GM12878 (cell line): ENCODE measurements at regions not wholly inside any gene's neighbourhood (a gene's known extent, or its start where the extent isn't known, plus 50 kb on each side); places are given as distances from the start of the nearest gene placed in this dataset.

Source experiments
- ATAC-seq: fragments of 200-7000 bp; cut with Tn5 transposase; 3 replicates; pipeline ENCODE4 v1.9.1; 2020; ENCODE audit warnings: mild to moderate bottlenecking, moderate library complexity
- BruUV-seq: library from RNA; stranded (reverse); fragments of 400-500 nt; replicated peaks from 2 replicates; lab custom pipeline; 2021; lab: Mats Ljungman, UMichigan
- CTCF ChIA-PET: fragments of 300-600 bp; sonication (Branson Sonifier 250); formaldehyde crosslinking; extraction: SDS; loops from one replicate; lab custom pipeline; 2021; ENCODE audit warnings: inconsistent platforms; lab: Yijun Ruan, JAX
- POLR2A ChIA-PET: fragments of 350-600 bp; formaldehyde crosslinking; extraction: SDS; loops from one replicate; lab custom pipeline; 2021; ENCODE audit warnings: inconsistent platforms; lab: Charles Lee
- RAD21 ChIA-PET: fragments of 300-600 bp; sonication (Branson Sonifier 250); formaldehyde crosslinking; loops from one replicate; lab custom pipeline; 2023; ENCODE audit warnings: antibody characterized with exemption; ENCODE audit not compliant: unreplicated experiment; lab: Charles Lee
- SMC1A ChIA-PET: fragments of 300-600 bp; sonication (Branson Sonifier 250); formaldehyde crosslinking; loops from one replicate; lab custom pipeline; 2023; ENCODE audit not compliant: unreplicated experiment, uncharacterized antibody; lab: Charles Lee
- DNase-seq: peaks from one replicate; pipeline ENCODE4 v3.0.0-alpha.2; 2011; ENCODE audit warnings: low read depth, low spot score
- FAIRE-seq: peaks from 3 replicates; lab custom pipeline; 2011; peaks lifted over from hg19 to GRCh38; lab: Jason Lieb, UNC
- H2AFZ ChIP-seq: 2 replicates; pipeline ENCODE4 v1.6.0; 2011; ENCODE audit warnings: low read depth, low read length, control low read depth; ENCODE audit not compliant: control insufficient read depth
- H3K27ac ChIP-seq: 2 replicates; pipeline ENCODE4 v1.5.1; 2011; ENCODE audit warnings: control low read depth; ENCODE audit not compliant: control insufficient read depth, insufficient read depth
- H3K27me3 ChIP-seq, 2 experiments: replicated peaks in 1 of 2; 2 replicates each; pipeline versions ENCODE4 v1.6.0 to v1.6.1; 2011; ENCODE audit warnings: low read length in 1 of 2; ENCODE audit not compliant: control insufficient read depth in 2 of 2, insufficient read depth in 2 of 2
- H3K36me3 ChIP-seq, 2 experiments: 2 replicates each; pipeline ENCODE4 v1.5.1; 2011; ENCODE audit warnings: low read length in 1 of 2; ENCODE audit not compliant: control insufficient read depth in 2 of 2, insufficient read depth in 2 of 2
- H3K4me1 ChIP-seq: 2 replicates; pipeline ENCODE4 v1.6.1; 2011; ENCODE audit warnings: mild to moderate bottlenecking, low read length, moderate library complexity, mixed read lengths; ENCODE audit not compliant: control insufficient read depth, insufficient read depth
- H3K4me2 ChIP-seq: 2 replicates; pipeline ENCODE4 v1.6.0; 2011; ENCODE audit warnings: control low read depth; ENCODE audit not compliant: control insufficient read depth, insufficient read depth
- H3K4me3 ChIP-seq: fragments of 200-600 bp; sonication (generic); 2 replicates; pipeline ENCODE4 v1.5.1; 2016
- H3K79me2 ChIP-seq: 2 replicates; pipeline ENCODE4 v1.6.0; 2011; ENCODE audit warnings: low read length; ENCODE audit not compliant: control insufficient read depth, insufficient read depth
- H3K9ac ChIP-seq: 2 replicates; pipeline ENCODE4 v1.8.0; 2011; ENCODE audit warnings: low read length, control low read depth, mixed read lengths; ENCODE audit not compliant: control insufficient read depth, insufficient read depth
- H3K9me3 ChIP-seq: replicated peaks from 3 replicates; pipeline ENCODE4 v1.5.1; 2011; ENCODE audit warnings: mild to moderate bottlenecking, low read length; ENCODE audit not compliant: control insufficient read depth, insufficient read depth
- H4K20me1 ChIP-seq: 2 replicates; pipeline ENCODE4 v1.6.0; 2011; ENCODE audit not compliant: control insufficient read depth, insufficient read depth
- DPF2 ChIP-seq: fragments of 450-650 bp; IDR thresholded peaks from 2 replicates; pipeline ENCODE4 v1.6.1; 2017; ENCODE audit warnings: mild to moderate bottlenecking
- FOXM1 ChIP-seq: IDR thresholded peaks from 2 replicates; pipeline ENCODE4 v1.6.1; 2012; ENCODE audit warnings: low read depth, mild to moderate bottlenecking, inconsistent platforms, low read length, moderate library complexity
- IRF4 ChIP-seq: IDR thresholded peaks from 2 replicates; pipeline ENCODE4 v1.6.1; 2011; ENCODE audit warnings: low read depth, low read length
- MEF2B ChIP-seq: fragments of 450-650 bp; IDR thresholded peaks from 2 replicates; pipeline ENCODE4 v1.6.1; 2018; ENCODE audit warnings: mild to moderate bottlenecking, moderate library complexity; ENCODE audit not compliant: partially characterized antibody, poor library complexity, severe bottlenecking
- MXI1 ChIP-seq: fragments of 150-350 bp; IDR thresholded peaks from 2 replicates; pipeline ENCODE4 v1.6.1; 2011; ENCODE audit warnings: low read depth, mild to moderate bottlenecking, inconsistent platforms, low read length, improper control_type of control experiment
- RAD51 ChIP-seq: fragments of 450-650 bp; IDR thresholded peaks from 2 replicates; pipeline ENCODE4 v1.6.1; 2016; ENCODE audit warnings: moderate library complexity, mild to moderate bottlenecking, inconsistent platforms
- STAT1 ChIP-seq: fragments of 450-650 bp; conservative IDR thresholded peaks from 2 replicates; pipeline ENCODE4 v1.6.1; 2014; ENCODE audit warnings: antibody characterized with exemption, mild to moderate bottlenecking
- ZSCAN29 ChIP-seq: fragments of 450-650 bp; IDR thresholded peaks from 2 replicates; pipeline ENCODE4 v1.6.1; 2017; ENCODE audit warnings: mild to moderate bottlenecking, moderate library complexity
- WGBS: methylation state at CpG from one replicate; pipeline ENCODE4 v1.1.6; 2016; ENCODE audit warnings: low lambda C conversion rate; ENCODE audit not compliant: insufficient replicate concordance, insufficient coverage; ENCODE audit errors: missing lambda C conversion rate; 5-methylcytosine and 5-hydroxymethylcytosine counted together
- in situ Hi-C: fragments of 300-500 bp; cut with MboI; formaldehyde crosslinking; loops from 9 replicates; pipeline ENCODE4 v1.14.3; 2018; ENCODE audit warnings: mixed read lengths
- intact Hi-C: fragments of 100-400 bp; cut with micrococcal nuclease; formaldehyde crosslinking; loops from one replicate; pipeline ENCODE4 v1.14.2; 2022; ENCODE audit not compliant: unreplicated experiment
- TF ChIP-seq, protein P1 (sequence below): IDR thresholded peaks from 2 replicates; pipeline ENCODE4 v1.6.1; 2012; ENCODE audit warnings: low read length, inconsistent platforms
- TF ChIP-seq, protein P2 (sequence below): fragments of 450-650 bp; IDR thresholded peaks from 2 replicates; pipeline ENCODE4 v1.6.1; 2017; ENCODE audit warnings: borderline replicate concordance

DNA sequence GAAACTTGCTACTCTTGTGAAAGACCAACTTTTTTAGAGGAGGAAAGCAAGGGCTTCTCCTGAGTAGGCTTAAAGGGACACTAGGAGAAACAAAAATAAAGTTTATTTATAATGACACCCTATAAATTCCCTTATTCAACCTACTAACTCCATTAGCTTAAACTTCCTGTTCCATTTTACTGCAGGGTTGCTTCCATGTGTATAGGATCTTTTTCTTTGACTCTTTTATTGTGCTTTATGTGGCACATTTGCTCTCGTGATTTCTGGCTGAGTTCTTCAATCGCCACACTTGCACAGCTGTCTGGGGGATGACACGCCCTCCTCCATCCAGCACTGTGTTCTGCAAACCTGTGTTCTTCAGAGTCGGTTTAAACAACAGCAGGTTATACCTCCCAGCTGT, 225.7 kb upstream of the NPVF start:
- 25% methylated on average over 4 of the region's 4 CpGs for WGBS
- no peaks in the 10 kb centered on the region for H3K9me3 ChIP-seq
- H3K4me2 ChIP-seq: no peak overlapping the region
- in situ Hi-C loops: no loop called here
- H3K27me3 ChIP-seq: no peaks in the 10 kb centered on the region
- no peaks in the 10 kb centered on the region for H3K36me3 ChIP-seq
- H3K27ac ChIP-seq: no peak overlapping the region
- no peaks in the 10 kb centered on the region for H3K79me2 ChIP-seq
- H3K9ac ChIP-seq: no peak overlapping the region
- ChIA-PET CTCF (interaction anchor here (0.9 to 1.0 kb wide), 2 partner anchors 11 to 114 kb away, joined by 3 read pairs; no protein-coding TSS in a partner anchor), RAD21 (no interaction called here), POLR2A (no interaction called here), SMC1A (no interaction called here)
- DNase-seq: no peak
- FAIRE-seq: no peak
- no peak overlapping the region for H3K4me3 ChIP-seq
- ATAC-seq: no peak
- no peaks in the 10 kb centered on the region for H3K4me1 ChIP-seq
- no peaks in the 10 kb centered on the region for H4K20me1 ChIP-seq
- no TSS peak for BruUV-seq
- intact Hi-C loops: no loop called here
- TF ChIP-seq DPF2: no peak
- no peak for TF ChIP-seq MEF2B
- no peak for TF ChIP-seq IRF4
- TF ChIP-seq, protein P1, sequence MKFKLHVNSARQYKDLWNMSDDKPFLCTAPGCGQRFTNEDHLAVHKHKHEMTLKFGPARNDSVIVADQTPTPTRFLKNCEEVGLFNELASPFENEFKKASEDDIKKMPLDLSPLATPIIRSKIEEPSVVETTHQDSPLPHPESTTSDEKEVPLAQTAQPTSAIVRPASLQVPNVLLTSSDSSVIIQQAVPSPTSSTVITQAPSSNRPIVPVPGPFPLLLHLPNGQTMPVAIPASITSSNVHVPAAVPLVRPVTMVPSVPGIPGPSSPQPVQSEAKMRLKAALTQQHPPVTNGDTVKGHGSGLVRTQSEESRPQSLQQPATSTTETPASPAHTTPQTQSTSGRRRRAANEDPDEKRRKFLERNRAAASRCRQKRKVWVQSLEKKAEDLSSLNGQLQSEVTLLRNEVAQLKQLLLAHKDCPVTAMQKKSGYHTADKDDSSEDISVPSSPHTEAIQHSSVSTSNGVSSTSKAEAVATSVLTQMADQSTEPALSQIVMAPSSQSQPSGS: no peak
- TF ChIP-seq RAD51: no peak
- no peak for TF ChIP-seq FOXM1
- TF ChIP-seq MXI1: no peak
- TF ChIP-seq, protein P2, sequence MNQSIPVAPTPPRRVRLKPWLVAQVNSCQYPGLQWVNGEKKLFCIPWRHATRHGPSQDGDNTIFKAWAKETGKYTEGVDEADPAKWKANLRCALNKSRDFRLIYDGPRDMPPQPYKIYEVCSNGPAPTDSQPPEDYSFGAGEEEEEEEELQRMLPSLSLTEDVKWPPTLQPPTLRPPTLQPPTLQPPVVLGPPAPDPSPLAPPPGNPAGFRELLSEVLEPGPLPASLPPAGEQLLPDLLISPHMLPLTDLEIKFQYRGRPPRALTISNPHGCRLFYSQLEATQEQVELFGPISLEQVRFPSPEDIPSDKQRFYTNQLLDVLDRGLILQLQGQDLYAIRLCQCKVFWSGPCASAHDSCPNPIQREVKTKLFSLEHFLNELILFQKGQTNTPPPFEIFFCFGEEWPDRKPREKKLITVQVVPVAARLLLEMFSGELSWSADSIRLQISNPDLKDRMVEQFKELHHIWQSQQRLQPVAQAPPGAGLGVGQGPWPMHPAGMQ: no peak
- TF ChIP-seq ZSCAN29: no peak
- no peak for TF ChIP-seq STAT1
- no peak overlapping the region for H2AFZ ChIP-seq
